Pancreas (tissue), 10 donors: ENCODE measurements at regions not wholly inside any gene's neighbourhood (a gene's known extent, or its start where the extent isn't known, plus 50 kb on each side); places are given as distances from the start of the nearest gene placed in this dataset.
"Not testable (repeated sequence)": the region's sequence is repeated elsewhere in the genome, so short reads cannot be mapped to it uniquely, and the experiment has no call there.

Experiments
- ATAC-seq, 4 donors: fragments of 200-7000 bp; cut with Tn5 transposase; one replicate each; pipeline versions ENCODE4 v1.8.0 to v1.9.1; 2020; ENCODE audit warnings: mild to moderate bottlenecking in 4 of 4, moderate library complexity in 4 of 4
- DNase-seq, 6 donors: peaks; one replicate each; pipeline ENCODE4 v3.0.0-alpha.2; 2020
- FAIRE-seq: peaks from 2 replicates; lab custom pipeline; 2012; peaks lifted over from hg19 to GRCh38; lab: Jason Lieb, UNC
- H3K27ac ChIP-seq, 4 donors: fragments of 200-600 bp; sonication (generic); 1 replicate in 3 of 4; 2 replicates in 1 of 4; pipeline versions ENCODE4 v1.5.0 to v1.8.0; 2020
- H3K27me3 ChIP-seq, 4 donors: fragments of 200-600 bp; one replicate each; pipeline ENCODE4 v1.8.0; 2021
- H3K36me3 ChIP-seq, 3 donors: fragments of 200-600 bp; sonication (generic) in 1 of 3; one replicate each; pipeline versions ENCODE4 v1.5.0 to v1.8.0; 2020 to 2021
- H3K4me1 ChIP-seq, 3 donors: fragments of 200-600 bp; one replicate each; pipeline ENCODE4 v1.8.0; 2021
- H3K4me3 ChIP-seq, 4 donors: fragments of 200-600 bp; sonication (generic) in 2 of 4; one replicate each; pipeline versions ENCODE4 v1.5.0 to v1.8.0; 2020 to 2021
- H3K9me3 ChIP-seq, 4 donors: fragments of 200-600 bp; one replicate each; pipeline ENCODE4 v1.8.0; 2021
- CTCF ChIP-seq, 4 donors: fragments of 200-600 bp; sonication (generic) in 3 of 4; IDR thresholded peaks; one replicate each; pipeline versions ENCODE4 v1.5.0 to v1.8.0; 2021; ENCODE audit warnings: antibody characterized with exemption in 4 of 4
- WGBS, 2 donors: extraction: QIAGEN DNeasy Blood & Tissue Kit; methylation state at CpG; one replicate each; pipeline ENCODE4 v1.1.7; 2013; 5-methylcytosine and 5-hydroxymethylcytosine counted together
- intact Hi-C, 3 donors: fragments of 100-400 bp; cut with DNase I; formaldehyde crosslinking; loops; one replicate each; pipeline versions ENCODE4 v1.11.1 to v1.14.2; 2022
- donor health status: healthy with polysubstance abuse.
- donor health status: DM: no; HTN: no; CAD: no; lungs with moderate emphysema.
- donor health status: DM: no; HTN: no; CAD: no.
- donor health status: control.
- donor health status: control.
- donor health status: Bipolar disorder and iron deficiency.
- donor health status: DM: yes; HTN: yes; CAD: no.
- donor health status: DM: no; HTN: no; CAD: no.
- donor health status: DM: no; HTN: no; CAD: no.
- donor health status: DM: yes; HTN: yes; CAD: no.

GRCh38 chr12:8390001-8390777 lies 65.6 kb upstream of the CLEC6A start:
- intact Hi-C loops, FAIRE-seq, H3K9me3 ChIP-seq, H3K36me3 ChIP-seq, H3K4me1 ChIP-seq, H3K27me3 ChIP-seq: not testable (repeated sequence)
- peak overlapping the region in 3 of 4 donors; percentile 46 to 50 (median 48) for H3K4me3 ChIP-seq
- WGBS, 2 donors = 0 to 1% methylated on average over 54 to 81 of the region's 81 CpGs
- TF ChIP-seq CTCF (IDR thresholded peaks at IDR 0.05) = peak in 3 of 4 donors; percentile 40 to 49 (median 43)
- peak overlapping the region in 1 of 4 donors; percentile 36 for H3K27ac ChIP-seq
- peak; percentile 70 to 95 (median 83) for ATAC-seq
- peak in 5 of 6 donors; percentile 8 to 94 (median 62) for DNase-seq

DNA sequence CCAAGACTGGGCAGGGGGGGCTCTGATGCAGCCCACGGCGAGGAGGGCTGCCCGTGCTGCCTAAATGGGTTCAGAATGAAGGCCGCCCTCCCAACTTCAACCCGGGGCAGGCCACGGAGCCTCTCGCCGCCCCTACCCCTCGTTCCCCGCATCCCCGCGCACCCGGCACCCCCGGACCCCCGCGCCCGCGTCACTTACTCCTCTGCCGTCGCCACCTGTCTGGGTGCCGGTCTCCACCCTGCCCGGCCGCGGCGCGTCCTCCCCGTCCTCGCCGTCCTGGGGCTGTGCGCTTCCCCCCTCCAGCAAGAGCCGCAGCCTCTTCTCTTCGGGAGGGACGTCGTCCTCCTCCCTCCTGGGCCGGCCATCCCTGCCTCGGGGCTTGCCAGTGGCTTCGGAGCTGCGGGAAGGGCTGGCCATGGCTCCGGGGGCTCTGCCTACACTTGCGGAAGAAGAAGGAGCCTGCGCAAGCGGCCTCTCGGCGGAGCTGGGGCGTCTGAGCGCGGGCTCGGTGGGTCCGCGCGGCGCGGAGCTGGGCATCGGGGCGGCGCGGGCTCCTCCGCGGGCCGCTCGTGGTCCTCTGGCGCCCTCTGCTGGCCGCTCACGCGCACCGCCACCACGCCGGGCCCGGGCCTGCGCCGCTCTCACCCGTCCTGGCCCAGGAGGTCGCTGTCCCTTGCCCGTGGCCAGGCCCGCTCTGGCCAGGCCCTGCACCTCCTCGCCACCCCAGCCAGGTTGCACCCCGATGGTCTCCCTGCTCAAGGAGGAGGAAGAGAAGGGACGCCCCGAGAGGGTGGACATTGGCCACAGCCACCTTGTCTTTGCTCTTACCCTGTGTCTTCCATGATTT lies 59.3 kb upstream of the CLEC6A start:
- intact Hi-C loops, H3K9me3 ChIP-seq, H3K36me3 ChIP-seq, H3K27ac ChIP-seq, H3K27me3 ChIP-seq, FAIRE-seq, H3K4me1 ChIP-seq: not testable (repeated sequence)
- peak overlapping the region in 2 of 4 donors; percentile 18 to 46 for H3K4me3 ChIP-seq
- ATAC-seq = peak; percentile 89 to 99 (median 96)
- peak; percentile 43 to 94 (median 73) for DNase-seq
- peak; percentile 46 to 75 (median 58) for TF ChIP-seq CTCF (IDR thresholded peaks at IDR 0.05)
- 3 to 8% methylated on average over 26 to 79 of the region's 79 CpGs for WGBS, 2 donors

GRCh38 chr12:8397378-8397777 lies 58.4 kb upstream of the CLEC6A start:
- not testable (repeated sequence) for FAIRE-seq, H3K4me1 ChIP-seq, DNase-seq

DNA sequence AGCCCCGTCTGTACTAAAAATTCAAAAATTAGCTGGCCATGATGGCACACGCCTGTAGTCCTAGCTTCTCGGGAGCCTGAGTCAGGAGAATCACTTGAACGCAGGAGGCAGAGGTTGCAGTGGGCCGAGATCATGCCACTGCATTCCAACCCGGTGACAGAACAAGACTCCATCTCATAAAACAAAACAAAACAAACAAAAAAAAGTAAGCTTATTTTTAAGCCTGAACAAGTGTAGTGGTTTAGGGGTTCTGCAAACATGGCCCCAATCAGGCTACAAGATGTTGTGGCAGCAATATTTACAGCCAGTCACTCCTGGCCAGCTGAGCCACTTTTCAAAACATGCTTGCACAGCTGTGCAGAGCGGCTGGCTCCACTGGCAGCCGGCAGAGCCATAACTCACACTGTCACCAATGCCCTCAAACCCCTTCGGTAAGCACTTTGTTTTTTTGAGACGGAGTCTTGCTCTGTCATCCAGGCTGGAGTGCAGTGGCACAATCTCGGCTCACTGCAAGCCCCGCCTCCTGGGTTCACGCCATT lies 56.2 kb upstream of the CLEC6A start:
- H3K27me3 ChIP-seq, H3K9me3 ChIP-seq, H3K27ac ChIP-seq, H3K36me3 ChIP-seq, ATAC-seq, H3K4me1 ChIP-seq, FAIRE-seq, H3K4me3 ChIP-seq, DNase-seq, intact Hi-C loops: not testable (repeated sequence)
- 67 to 80% methylated on average over 12 to 13 of the region's 13 CpGs for WGBS, 2 donors

More at GRCh38 chr12:8397378-8397777, 58.4 kb upstream of the CLEC6A start:
- H3K36me3 ChIP-seq, H3K27ac ChIP-seq, H3K27me3 ChIP-seq, H3K4me3 ChIP-seq, H3K9me3 ChIP-seq, intact Hi-C loops, ATAC-seq: not testable (repeated sequence)
- WGBS, 2 donors = 44 to 49% methylated on average over 6 to 7 of the region's 7 CpGs

GRCh38 chr12:8403834-8404233 lies 51.9 kb upstream of the CLEC6A start:
- H3K9me3 ChIP-seq, FAIRE-seq, ATAC-seq, H3K4me3 ChIP-seq, H3K4me1 ChIP-seq, H3K27ac ChIP-seq, H3K36me3 ChIP-seq, intact Hi-C loops, H3K27me3 ChIP-seq, DNase-seq: not testable (repeated sequence)
- WGBS, 2 donors = 82 to 87% methylated on average over 6 of the region's 6 CpGs

- H3K9me3 ChIP-seq, ATAC-seq, H3K4me1 ChIP-seq, FAIRE-seq, H3K27ac ChIP-seq, H3K4me3 ChIP-seq, H3K27me3 ChIP-seq, intact Hi-C loops, H3K36me3 ChIP-seq: not testable (repeated sequence)
- DNase-seq = peak in 1 of 6 donors; percentile 45
- WGBS, 2 donors = 89 to 97% methylated on average over 25 to 26 of the region's 26 CpGs
Measured at GRCh38 chr12:8404341-8404740, 51.4 kb upstream of the CLEC6A start.
